H9 (cell line): ENCODE measurements at regions not wholly inside any gene's neighbourhood (a gene's known extent, or its start where the extent isn't known, plus 50 kb on each side); places are given as distances from the start of the nearest gene placed in this dataset.

Experiments
- DNase-seq: peaks from one replicate; pipeline ENCODE4 v3.0.0-alpha.2; 2017
- H2AFZ ChIP-seq: one replicate; pipeline ENCODE4 v1.6.1; 2013; ENCODE audit warnings: mild to moderate bottlenecking, low read length, control low read depth, moderate library complexity
- H2AK5ac ChIP-seq: 2 replicates; pipeline ENCODE4 v1.6.1; 2013; ENCODE audit warnings: low read length, control low read depth, mixed read lengths; ENCODE audit not compliant: insufficient read length
- H2BK120ac ChIP-seq: one replicate; pipeline ENCODE4 v1.6.1; 2013; ENCODE audit warnings: low read depth, mild to moderate bottlenecking, low read length, control low read depth, inconsistent platforms; ENCODE audit not compliant: poor library complexity, severe bottlenecking
- H2BK12ac ChIP-seq: 2 replicates; pipeline ENCODE4 v1.6.1; 2013; ENCODE audit warnings: low read length, control low read depth, mixed read lengths, low read depth; ENCODE audit not compliant: insufficient read length
- H2BK15ac ChIP-seq: 2 replicates; pipeline ENCODE4 v1.6.1; 2013; ENCODE audit warnings: low read depth, low read length, control low read depth
- H2BK20ac ChIP-seq: one replicate; pipeline ENCODE4 v1.6.1; 2013; ENCODE audit warnings: low read depth, mild to moderate bottlenecking, low read length, control low read depth, inconsistent platforms; ENCODE audit not compliant: poor library complexity, severe bottlenecking
- H2BK5ac ChIP-seq: 2 replicates; pipeline ENCODE4 v1.6.1; 2013; ENCODE audit warnings: low read length, control low read depth, mixed read lengths; ENCODE audit not compliant: insufficient read length
- H3K14ac ChIP-seq: 2 replicates; pipeline ENCODE4 v1.6.1; 2013; ENCODE audit warnings: low read length, control low read depth; ENCODE audit not compliant: insufficient read depth
- H3K18ac ChIP-seq: 2 replicates; pipeline ENCODE4 v1.6.1; 2013; ENCODE audit warnings: low read depth, mild to moderate bottlenecking, mixed read lengths, low read length, control low read depth; ENCODE audit not compliant: insufficient read length
- H3K23ac ChIP-seq: 2 replicates; pipeline ENCODE4 v1.6.1; 2013; ENCODE audit warnings: low read length, control low read depth, mixed read lengths, low read depth; ENCODE audit not compliant: insufficient read length
- H3K23me2 ChIP-seq: 2 replicates; pipeline ENCODE4 v1.6.1; 2013; ENCODE audit warnings: low read depth, mild to moderate bottlenecking, mixed read lengths, low read length, control low read depth; ENCODE audit not compliant: insufficient read length, poor library complexity, severe bottlenecking
- H3K27ac ChIP-seq: 2 replicates; pipeline ENCODE4 v1.5.1; 2013; ENCODE audit warnings: low read length, control low read depth, mixed read lengths, low read depth; ENCODE audit not compliant: insufficient read length
- H3K27me3 ChIP-seq: 2 replicates; pipeline ENCODE4 v1.6.1; 2013; ENCODE audit warnings: low read length, control low read depth, inconsistent platforms; ENCODE audit not compliant: insufficient read depth
- H3K4ac ChIP-seq: 2 replicates; pipeline ENCODE4 v1.6.1; 2013; ENCODE audit warnings: low read depth, mild to moderate bottlenecking, control low read depth, inconsistent platforms, low read length, moderate library complexity
- H3K4me1 ChIP-seq: 2 replicates; pipeline ENCODE4 v1.6.1; 2013; ENCODE audit warnings: low read length, control low read depth, inconsistent platforms; ENCODE audit not compliant: insufficient read depth
- H3K4me2 ChIP-seq: 2 replicates; pipeline ENCODE4 v1.6.1; 2013; ENCODE audit warnings: low read length, control low read depth, mixed read lengths; ENCODE audit not compliant: insufficient read length, insufficient read depth
- H3K56ac ChIP-seq: 2 replicates; pipeline ENCODE4 v1.6.1; 2013; ENCODE audit warnings: low read depth, mild to moderate bottlenecking, mixed read lengths, low read length, control low read depth; ENCODE audit not compliant: insufficient read length
- H3K79me1 ChIP-seq: 2 replicates; pipeline ENCODE4 v1.6.1; 2013; ENCODE audit warnings: low read depth, mild to moderate bottlenecking, moderate library complexity, low read length, control low read depth, inconsistent platforms; ENCODE audit not compliant: insufficient read depth, poor library complexity, severe bottlenecking
- H3K79me2 ChIP-seq: 2 replicates; pipeline ENCODE4 v1.6.1; 2013; ENCODE audit warnings: low read length, control low read depth, inconsistent platforms; ENCODE audit not compliant: insufficient read depth
- H3K9ac ChIP-seq: 2 replicates; pipeline ENCODE4 v1.6.1; 2013; ENCODE audit warnings: low read length, control low read depth, mixed read lengths; ENCODE audit not compliant: insufficient read length; ENCODE audit errors: extremely low read depth
- H3K9me3 ChIP-seq: one replicate; pipeline ENCODE4 v1.6.1; 2013; ENCODE audit warnings: low read depth, low read length, inconsistent platforms; ENCODE audit not compliant: control insufficient read depth
- H3T11ph ChIP-seq: one replicate; pipeline ENCODE4 v1.6.1; 2013; ENCODE audit warnings: mild to moderate bottlenecking, low read length, control low read depth, inconsistent platforms
- H4K20me1 ChIP-seq: one replicate; pipeline ENCODE4 v1.6.1; 2013; ENCODE audit not compliant: control insufficient read depth, insufficient read length, insufficient read depth
- H4K5ac ChIP-seq: 2 replicates; pipeline ENCODE4 v1.6.1; 2013; ENCODE audit warnings: low read depth, mild to moderate bottlenecking, mixed read lengths, low read length, control low read depth; ENCODE audit not compliant: insufficient read length
- H4K8ac ChIP-seq: replicated peaks from 2 replicates; pipeline ENCODE4 v1.6.1; 2013; ENCODE audit warnings: low read length, control low read depth, mixed read lengths, low read depth; ENCODE audit not compliant: insufficient read length
- H4K91ac ChIP-seq: 2 replicates; pipeline ENCODE4 v1.6.1; 2013; ENCODE audit warnings: low read depth, mild to moderate bottlenecking, moderate library complexity, mixed read lengths, low read length, control low read depth; ENCODE audit not compliant: insufficient read length
- H3K27ac Mint-ChIP-seq, 3 experiments: 2 replicates in 2 of 3; 3 replicates in 1 of 3; pipeline ENCODE4 v1.8.0; 2020 to 2021; ENCODE audit warnings: mixed read lengths in 3 of 3, mild to moderate bottlenecking in 1 of 3, moderate library complexity in 1 of 3
- H3K27me3 Mint-ChIP-seq: 2 replicates; pipeline ENCODE4 v1.8.0; 2021; ENCODE audit warnings: low read depth, mild to moderate bottlenecking, moderate library complexity, mixed read lengths
- H3K36me3 Mint-ChIP-seq, 3 experiments: 2 replicates in 2 of 3; 3 replicates in 1 of 3; pipeline ENCODE4 v1.8.0; 2020 to 2021; ENCODE audit warnings: low read depth in 3 of 3, mixed read lengths in 3 of 3; ENCODE audit not compliant: insufficient read depth in 1 of 3
- H3K4me1 Mint-ChIP-seq, 2 experiments: 2 replicates each; pipeline ENCODE4 v1.8.0; 2020; ENCODE audit warnings: mixed read lengths in 2 of 2
- H3K4me3 Mint-ChIP-seq, 2 experiments: 2 replicates in 1 of 2; 3 replicates in 1 of 2; pipeline ENCODE4 v1.8.0; 2020 to 2021; ENCODE audit warnings: mild to moderate bottlenecking in 2 of 2, mixed read lengths in 2 of 2, moderate library complexity in 1 of 2
- H3K9me3 Mint-ChIP-seq, 2 experiments: 2 replicates in 1 of 2; 3 replicates in 1 of 2; pipeline ENCODE4 v1.8.0; 2020; ENCODE audit warnings: mild to moderate bottlenecking in 2 of 2, mixed read lengths in 2 of 2, moderate library complexity in 1 of 2
- WGBS: extraction: QIAGEN DNeasy Blood & Tissue Kit; methylation state at CpG from one replicate; pipeline ENCODE4 v1.1.7; 2013; ENCODE audit warnings: missing lambda C conversion rate, low lambda C conversion rate, mixed read lengths; ENCODE audit not compliant: insufficient read length; ENCODE audit errors: extremely low coverage; 5-methylcytosine and 5-hydroxymethylcytosine counted together
- TF ChIP-seq, protein P1 (sequence below): fragments of 200-600 bp; sonication (generic); conservative IDR thresholded peaks from 3 replicates; pipeline ENCODE4 v1.8.0; 2021; ENCODE audit warnings: antibody characterized with exemption, mild to moderate bottlenecking

DNA sequence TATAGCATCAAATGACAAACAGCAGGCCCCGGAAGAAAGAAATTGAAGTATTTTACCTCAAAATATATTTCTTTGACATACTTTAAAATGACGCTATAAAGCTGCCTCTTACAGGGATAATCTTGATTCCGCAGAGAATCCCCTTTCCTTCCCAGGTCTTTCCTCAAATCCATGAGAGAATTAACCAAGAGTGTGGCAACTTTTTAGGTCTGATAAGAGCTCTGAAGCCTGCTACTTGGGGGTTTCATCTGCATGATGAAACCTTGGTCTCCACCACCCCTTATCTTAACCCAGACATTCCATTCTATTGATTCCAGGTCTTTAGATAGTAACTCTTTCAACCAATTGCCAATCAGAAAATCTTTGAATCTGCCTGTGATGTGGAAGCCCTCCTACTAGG is 173.8 kb downstream of the CEMIP2 start:
- Mint-ChIP-seq H3K4me1 (peaks cover 5 to 6% of the 10 kb centered on the region in 2 experiments), H3K9me3 (peaks cover 10 to 19% of the 10 kb centered on the region in 2 experiments; a peak in 4 of 5 replicates), H3K27ac (no peak overlapping the region), H3K4me3 (no peak overlapping the region), H3K27me3 (no peaks in the 10 kb centered on the region; the same call in 1 of the 2 replicates), H3K36me3 (peaks cover 3 to 19% (median 6%) of the 10 kb centered on the region in 3 experiments; a peak in 6 of 7 replicates)
- H3K4me2 ChIP-seq = no peak overlapping the region
- no peak overlapping the region for H2BK12ac ChIP-seq
- no peak overlapping the region for H2AK5ac ChIP-seq
- no peak overlapping the region for H4K5ac ChIP-seq
- no peak overlapping the region for H3K4ac ChIP-seq
- H3K79me2 ChIP-seq = no peaks in the 10 kb centered on the region
- H4K8ac ChIP-seq = no peak overlapping the region
- TF ChIP-seq, protein P1, sequence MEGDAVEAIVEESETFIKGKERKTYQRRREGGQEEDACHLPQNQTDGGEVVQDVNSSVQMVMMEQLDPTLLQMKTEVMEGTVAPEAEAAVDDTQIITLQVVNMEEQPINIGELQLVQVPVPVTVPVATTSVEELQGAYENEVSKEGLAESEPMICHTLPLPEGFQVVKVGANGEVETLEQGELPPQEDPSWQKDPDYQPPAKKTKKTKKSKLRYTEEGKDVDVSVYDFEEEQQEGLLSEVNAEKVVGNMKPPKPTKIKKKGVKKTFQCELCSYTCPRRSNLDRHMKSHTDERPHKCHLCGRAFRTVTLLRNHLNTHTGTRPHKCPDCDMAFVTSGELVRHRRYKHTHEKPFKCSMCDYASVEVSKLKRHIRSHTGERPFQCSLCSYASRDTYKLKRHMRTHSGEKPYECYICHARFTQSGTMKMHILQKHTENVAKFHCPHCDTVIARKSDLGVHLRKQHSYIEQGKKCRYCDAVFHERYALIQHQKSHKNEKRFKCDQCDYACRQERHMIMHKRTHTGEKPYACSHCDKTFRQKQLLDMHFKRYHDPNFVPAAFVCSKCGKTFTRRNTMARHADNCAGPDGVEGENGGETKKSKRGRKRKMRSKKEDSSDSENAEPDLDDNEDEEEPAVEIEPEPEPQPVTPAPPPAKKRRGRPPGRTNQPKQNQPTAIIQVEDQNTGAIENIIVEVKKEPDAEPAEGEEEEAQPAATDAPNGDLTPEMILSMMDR = no peak
- H4K20me1 ChIP-seq = no peaks in the 10 kb centered on the region
- no peak overlapping the region for H3K9ac ChIP-seq
- H3K9me3 ChIP-seq = no peaks in the 10 kb centered on the region
- no peak overlapping the region for H3K14ac ChIP-seq
- no CpG with 5 or more reads among the region's 3 CpGs for WGBS
- no peak overlapping the region for H3T11ph ChIP-seq
- no peaks in the 10 kb centered on the region for H3K4me1 ChIP-seq
- H3K79me1 ChIP-seq = no peaks in the 10 kb centered on the region
- no peak overlapping the region for H3K27ac ChIP-seq
- H3K56ac ChIP-seq = no peak overlapping the region
- no peaks in the 10 kb centered on the region for H3K23me2 ChIP-seq
- no peak overlapping the region for H2BK20ac ChIP-seq
- H2AFZ ChIP-seq = no peak overlapping the region
- no peaks in the 10 kb centered on the region for H3K27me3 ChIP-seq
- no peak overlapping the region for H2BK5ac ChIP-seq
- H3K23ac ChIP-seq = no peak overlapping the region
- no peak for DNase-seq
- H2BK15ac ChIP-seq = no peak overlapping the region
- no peak overlapping the region for H4K91ac ChIP-seq
- H3K18ac ChIP-seq = no peak overlapping the region
- H2BK120ac ChIP-seq = no peak overlapping the region
